ENCODE measurements at regions not wholly inside any gene's neighbourhood (a gene's known extent, or its start where the extent isn't known, plus 50 kb on each side); places are given as distances from the start of the nearest gene placed in this dataset.

DNA sequence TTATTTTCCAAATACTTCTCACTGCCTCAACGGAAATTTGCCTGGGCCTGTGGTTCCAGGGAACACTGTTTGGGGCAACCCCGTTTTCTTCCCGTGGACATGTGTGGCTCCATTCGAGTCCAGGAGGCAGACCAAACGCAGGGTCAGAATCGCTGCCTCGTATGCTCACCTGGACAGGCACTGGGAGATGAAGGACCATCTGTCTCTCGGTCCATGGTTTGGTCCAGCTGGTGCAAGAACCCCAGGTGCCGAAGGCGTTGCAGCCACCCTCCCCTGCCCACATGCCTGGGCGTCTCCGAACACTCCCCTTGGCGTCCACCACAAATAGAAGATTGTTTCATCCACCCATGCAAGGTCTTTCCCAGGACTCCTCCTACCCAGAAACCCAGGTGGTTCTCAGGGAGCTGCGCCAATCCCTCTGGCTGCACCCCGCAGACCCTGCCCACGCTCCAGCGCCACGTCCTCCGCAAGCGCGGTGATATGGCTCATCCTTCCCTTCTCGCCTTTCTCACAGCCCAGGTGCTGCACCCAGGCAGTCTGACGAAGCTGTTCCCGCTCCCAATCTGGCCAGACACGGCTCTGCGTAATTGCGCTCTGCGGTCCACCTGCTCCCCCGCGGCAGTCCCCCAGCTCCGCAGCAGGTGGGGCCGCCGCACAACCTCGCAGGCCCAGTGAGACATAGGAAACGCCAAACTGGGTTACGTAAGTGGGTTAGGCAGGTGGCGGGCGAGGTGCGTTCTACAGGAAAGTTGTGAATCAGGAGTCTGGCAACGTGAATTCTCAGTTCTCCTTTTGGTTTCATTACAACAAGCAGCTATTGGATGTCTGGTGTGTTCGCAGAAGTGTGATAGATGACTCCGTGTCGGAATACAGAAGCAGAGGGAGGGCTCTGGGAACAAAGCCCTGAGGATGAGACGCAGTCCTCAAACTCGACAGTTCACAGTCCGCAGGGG lies 146.2 kb upstream of the ECI2 start:
- 16 to 26% methylated on average over 43 to 46 of the region's 46 CpGs for WGBS, 2 donors
- intact Hi-C loops (cut with DNase I; ENCODE audit: low total_unique reads), result no loop called here
- H3K4me3 ChIP-seq (ENCODE audit: low read depth, poor library complexity, severe bottlenecking), result no peak overlapping the region
- TF ChIP-seq, protein P1, sequence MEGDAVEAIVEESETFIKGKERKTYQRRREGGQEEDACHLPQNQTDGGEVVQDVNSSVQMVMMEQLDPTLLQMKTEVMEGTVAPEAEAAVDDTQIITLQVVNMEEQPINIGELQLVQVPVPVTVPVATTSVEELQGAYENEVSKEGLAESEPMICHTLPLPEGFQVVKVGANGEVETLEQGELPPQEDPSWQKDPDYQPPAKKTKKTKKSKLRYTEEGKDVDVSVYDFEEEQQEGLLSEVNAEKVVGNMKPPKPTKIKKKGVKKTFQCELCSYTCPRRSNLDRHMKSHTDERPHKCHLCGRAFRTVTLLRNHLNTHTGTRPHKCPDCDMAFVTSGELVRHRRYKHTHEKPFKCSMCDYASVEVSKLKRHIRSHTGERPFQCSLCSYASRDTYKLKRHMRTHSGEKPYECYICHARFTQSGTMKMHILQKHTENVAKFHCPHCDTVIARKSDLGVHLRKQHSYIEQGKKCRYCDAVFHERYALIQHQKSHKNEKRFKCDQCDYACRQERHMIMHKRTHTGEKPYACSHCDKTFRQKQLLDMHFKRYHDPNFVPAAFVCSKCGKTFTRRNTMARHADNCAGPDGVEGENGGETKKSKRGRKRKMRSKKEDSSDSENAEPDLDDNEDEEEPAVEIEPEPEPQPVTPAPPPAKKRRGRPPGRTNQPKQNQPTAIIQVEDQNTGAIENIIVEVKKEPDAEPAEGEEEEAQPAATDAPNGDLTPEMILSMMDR (IDR thresholded peaks at IDR 0.05), result peak in 1 of 3 donors; percentile 21
- TF ChIP-seq POLR2A (IDR thresholded peaks at IDR 0.05), result no peak
- peak; percentile 51 to 86 for DNase-seq (ENCODE audit: low spot score in 2 of 2)

DNA sequence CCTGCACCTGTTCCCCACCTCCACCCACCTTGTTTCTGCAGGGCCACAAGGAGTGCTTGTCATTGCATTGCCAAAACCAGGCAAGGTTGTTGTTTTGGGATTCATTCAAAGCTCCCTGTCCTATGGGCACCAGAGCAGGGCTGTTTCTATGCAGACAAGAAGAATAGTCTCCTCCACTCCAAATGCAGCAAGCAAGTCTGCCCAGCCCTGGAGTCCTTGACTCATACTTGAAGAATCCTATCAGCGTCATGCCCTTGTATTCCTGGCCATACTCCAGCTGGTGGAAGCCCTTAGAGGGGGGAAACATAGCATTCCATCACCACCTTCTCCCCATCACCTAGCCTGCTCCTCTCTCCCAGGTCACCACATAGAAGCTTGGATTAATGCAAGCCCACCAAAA lies 145.3 kb upstream of the ECI2 start:
- peak in 1 of 2 donors; percentile 24 for DNase-seq (ENCODE audit: low spot score in 2 of 2)
- TF ChIP-seq, protein P1 (IDR thresholded peaks at IDR 0.05), result no peak
- no peak for TF ChIP-seq POLR2A (IDR thresholded peaks at IDR 0.05)
- 14 to 29% methylated on average over 1 of the region's 1 CpG for WGBS, 2 donors
- intact Hi-C loops (cut with DNase I; ENCODE audit: low total_unique reads), result no loop called here
- no peak overlapping the region for H3K4me3 ChIP-seq (ENCODE audit: low read depth, poor library complexity, severe bottlenecking)

DNA sequence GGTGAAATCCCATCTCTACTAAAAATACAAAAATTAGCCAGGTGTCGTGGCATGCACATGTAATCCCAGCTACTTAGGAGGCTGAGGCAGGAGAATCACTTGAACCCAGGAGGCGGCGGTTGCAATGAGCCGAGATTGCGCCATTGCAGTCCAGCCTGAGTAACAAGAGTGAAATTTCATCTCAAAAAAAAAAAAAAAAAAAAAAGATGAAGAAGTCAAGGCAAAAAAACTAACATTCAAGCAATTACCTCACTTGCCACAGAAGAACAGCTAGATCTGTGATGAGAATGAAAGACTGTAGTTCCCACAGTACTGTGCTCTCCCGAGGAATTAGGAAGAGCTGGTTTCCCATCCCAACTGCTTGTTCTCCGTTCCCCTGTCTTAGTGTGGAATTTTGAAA lies 144.7 kb upstream of the ECI2 start:
- WGBS, 2 donors, result 89 to 93% methylated on average over 7 of the region's 7 CpGs

DNA sequence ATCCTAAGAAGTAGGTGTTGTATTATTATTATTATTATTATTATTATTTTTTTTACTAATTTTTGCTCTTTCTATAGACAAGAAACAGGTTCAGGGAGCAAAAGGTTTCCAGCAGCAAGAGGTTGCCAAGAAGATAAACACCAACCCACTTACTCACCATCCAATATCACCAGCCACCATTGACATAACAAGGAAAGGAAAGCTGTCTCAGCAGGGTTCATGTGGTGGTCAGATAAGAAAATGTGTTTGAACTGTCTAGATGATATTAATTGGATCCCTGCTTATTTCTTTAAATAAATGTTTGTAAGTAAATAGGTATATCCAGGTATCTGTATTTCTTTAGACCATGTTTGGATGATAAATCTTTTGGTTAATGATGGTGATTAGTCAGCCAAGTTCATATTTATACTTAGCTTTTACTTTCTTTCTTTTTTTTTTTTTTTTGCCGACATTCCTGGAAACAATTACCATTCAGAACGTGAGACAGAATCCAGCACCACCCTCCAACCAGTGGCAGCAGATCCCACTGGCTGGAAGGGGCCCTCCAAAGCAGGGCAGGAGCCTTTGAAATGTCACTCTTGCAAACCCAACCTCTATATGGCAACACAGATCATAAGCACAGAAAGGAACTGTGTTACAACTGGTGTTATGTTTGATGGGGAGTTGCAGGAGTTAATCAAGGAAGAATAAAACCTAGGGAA lies 139.2 kb upstream of the ECI2 start:
- TF ChIP-seq, protein P1 (IDR thresholded peaks at IDR 0.05), result no peak
- TF ChIP-seq POLR2A (IDR thresholded peaks at IDR 0.05), result no peak
- no peak overlapping the region for H3K4me3 ChIP-seq (ENCODE audit: low read depth, poor library complexity, severe bottlenecking)
- no peak for DNase-seq (ENCODE audit: low spot score in 2 of 2)
- 18 to 19% methylated on average over 2 of the region's 2 CpGs for WGBS, 2 donors
- intact Hi-C loops (cut with DNase I; ENCODE audit: low total_unique reads), result no loop called here

More for the DNA sequence above, 144.7 kb upstream of the ECI2 start:
- no peak overlapping the region for H3K4me3 ChIP-seq (ENCODE audit: low read depth, poor library complexity, severe bottlenecking)
- intact Hi-C loops (cut with DNase I; ENCODE audit: low total_unique reads), result no loop called here
- no peak for DNase-seq (ENCODE audit: low spot score in 2 of 2)
- TF ChIP-seq, protein P1 (IDR thresholded peaks at IDR 0.05), result no peak
- no peak for TF ChIP-seq POLR2A (IDR thresholded peaks at IDR 0.05)

DNA sequence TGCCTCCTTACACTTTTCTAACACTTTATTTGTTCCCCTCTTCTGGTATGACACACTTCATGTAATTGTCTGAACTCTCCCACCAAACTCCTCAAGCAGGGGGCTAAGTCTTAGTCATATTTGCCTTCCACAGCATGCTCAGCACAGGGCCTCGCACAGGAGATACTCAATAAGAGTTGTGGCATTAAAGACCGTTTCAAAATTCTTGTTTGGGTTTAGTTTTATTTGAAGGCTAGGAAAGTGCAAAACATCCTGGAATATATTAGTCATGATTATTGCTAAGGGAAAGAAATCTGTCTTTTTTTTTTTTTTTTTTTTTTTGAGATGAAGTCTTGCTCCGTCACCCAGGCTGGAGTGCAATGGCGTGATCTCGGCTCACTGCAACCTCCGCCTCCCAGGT lies 137.6 kb upstream of the ECI2 start:
- intact Hi-C loops (cut with DNase I; ENCODE audit: low total_unique reads), result no loop called here
- no peak for DNase-seq (ENCODE audit: low spot score in 2 of 2)
- 74 to 85% methylated on average over 6 of the region's 6 CpGs for WGBS, 2 donors

More for the DNA sequence above, 137.6 kb upstream of the ECI2 start:
- TF ChIP-seq POLR2A (IDR thresholded peaks at IDR 0.05), result no peak
- TF ChIP-seq, protein P1 (IDR thresholded peaks at IDR 0.05), result no peak
- H3K4me3 ChIP-seq (ENCODE audit: low read depth, poor library complexity, severe bottlenecking), result no peak overlapping the region

Data from lower leg skin (tissue), 4 donors.